ENCODE measurements at regions not wholly inside any gene's neighbourhood (a gene's known extent, or its start where the extent isn't known, plus 50 kb on each side); places are given as distances from the start of the nearest gene placed in this dataset.

GRCh38 chr13:80630685-80631121 is 289.8 kb upstream of the SPRY2 start:
- no peak for DNase-seq

DNA sequence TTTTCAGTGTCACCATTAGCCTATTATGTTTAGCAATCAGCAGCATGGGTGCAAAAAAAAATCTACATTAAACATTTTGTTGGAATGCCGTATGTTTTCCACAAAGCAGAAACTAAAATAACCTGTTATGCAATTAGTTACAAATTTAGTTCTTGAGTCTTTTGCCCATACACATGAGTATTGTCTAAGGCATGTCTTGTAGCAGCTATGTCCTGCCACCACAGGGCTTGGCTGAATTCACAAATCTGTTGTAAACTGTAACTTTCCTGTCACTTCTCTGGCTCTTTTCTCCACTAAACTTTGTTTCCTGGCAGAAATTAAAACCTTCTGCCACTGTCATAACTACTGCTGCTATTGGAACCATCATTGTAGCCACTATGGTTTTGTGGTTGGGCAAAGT is 277.9 kb upstream of the SPRY2 start:
- DNase-seq = no peak

DNA sequence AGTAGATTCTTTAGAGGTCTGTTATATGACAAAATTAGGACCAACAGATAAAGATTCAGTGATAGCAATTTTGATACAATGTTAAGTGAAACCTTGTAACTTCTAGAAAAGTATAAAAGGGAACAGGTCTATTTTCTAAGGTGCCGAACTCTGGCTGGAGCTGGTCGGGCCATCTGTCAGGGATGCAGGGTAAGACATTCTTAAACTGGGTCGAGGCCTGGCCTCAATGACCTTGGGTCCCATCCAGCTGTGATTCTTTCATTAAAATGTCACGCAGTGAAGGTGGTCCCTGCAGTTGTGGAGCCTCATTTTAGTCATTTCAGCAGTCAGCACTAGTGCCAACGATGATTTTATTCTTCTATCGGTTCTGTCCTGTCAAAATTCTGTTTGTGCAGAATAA is 271.9 kb upstream of the SPRY2 start:
- DNase-seq = no peak

DNA sequence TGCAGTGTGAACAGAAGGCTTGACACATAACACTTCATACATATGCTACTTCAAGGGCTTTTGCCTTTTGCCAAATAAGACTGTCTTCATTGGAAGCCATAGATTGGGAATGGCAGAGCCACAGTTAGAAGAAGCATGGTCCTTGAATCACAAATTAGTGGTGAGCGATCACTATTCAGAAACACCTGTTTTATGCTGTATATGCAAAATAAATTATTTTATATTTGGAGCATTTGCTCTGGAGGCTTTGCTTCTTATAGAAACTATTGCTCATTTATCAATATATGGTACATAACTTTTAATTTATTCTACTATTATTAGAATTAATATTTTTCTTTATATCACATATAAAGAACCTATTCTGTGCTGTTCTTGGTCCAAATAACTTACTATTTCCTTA is 270.4 kb upstream of the SPRY2 start:
- DNase-seq = no peak

DNA sequence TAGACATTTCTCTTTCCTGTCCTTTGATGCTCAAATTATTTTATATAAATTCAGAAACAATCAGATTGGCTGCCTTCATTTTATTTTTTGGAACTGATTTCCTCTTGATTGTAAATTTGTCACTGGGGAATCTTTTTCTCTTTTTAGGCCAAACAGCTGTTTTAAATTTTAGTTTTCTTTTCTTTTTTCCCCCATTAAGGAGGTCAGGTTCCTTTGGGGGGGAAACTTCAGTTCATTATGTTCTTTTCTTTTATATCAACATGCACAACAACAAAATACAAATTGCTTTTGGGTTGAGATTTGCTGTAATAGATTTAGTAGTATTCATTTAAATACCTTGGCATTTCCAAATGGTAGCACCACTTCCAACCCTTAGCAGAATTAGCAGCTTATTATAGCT is 264.8 kb upstream of the SPRY2 start:
- DNase-seq = no peak

DNA sequence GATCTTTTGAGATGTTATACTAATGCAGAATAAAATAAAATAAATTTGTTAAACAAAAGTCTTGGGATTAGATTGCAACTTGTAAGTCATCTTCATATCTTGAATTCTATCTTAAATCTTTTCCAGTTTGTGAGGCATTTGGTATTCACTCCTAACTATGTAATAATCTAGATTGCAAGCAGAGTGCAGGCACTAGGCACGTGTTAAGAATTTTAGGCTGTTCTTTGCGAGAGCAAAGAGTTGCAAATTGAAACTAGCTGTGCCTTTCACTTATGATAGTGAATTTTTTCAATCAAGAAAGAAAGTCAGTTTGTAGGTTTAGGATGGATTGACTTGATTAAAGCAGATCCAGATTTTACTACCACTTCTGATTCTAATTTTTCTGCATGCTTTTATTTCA is 264.1 kb upstream of the SPRY2 start:
- DNase-seq = no peak

DNA sequence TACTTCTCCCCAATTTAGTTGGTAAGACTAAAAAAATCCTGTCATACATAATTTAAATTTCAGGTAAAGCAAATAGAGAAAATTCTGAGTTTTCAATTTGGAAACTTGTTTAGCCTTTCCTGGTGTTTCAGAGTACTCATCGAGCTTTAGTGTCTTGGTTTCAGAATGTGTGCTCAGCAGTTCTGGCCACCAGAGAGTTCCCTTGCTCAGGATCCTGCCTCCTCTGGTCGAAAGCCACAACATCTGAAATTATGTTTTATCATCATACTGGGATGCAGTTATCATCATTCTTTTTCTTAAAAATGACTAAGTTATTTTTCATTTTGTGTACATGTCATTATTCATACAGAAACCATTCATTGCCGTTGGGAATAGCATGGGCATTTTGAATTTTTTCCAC is 263.2 kb upstream of the SPRY2 start:
- DNase-seq = no peak

DNA sequence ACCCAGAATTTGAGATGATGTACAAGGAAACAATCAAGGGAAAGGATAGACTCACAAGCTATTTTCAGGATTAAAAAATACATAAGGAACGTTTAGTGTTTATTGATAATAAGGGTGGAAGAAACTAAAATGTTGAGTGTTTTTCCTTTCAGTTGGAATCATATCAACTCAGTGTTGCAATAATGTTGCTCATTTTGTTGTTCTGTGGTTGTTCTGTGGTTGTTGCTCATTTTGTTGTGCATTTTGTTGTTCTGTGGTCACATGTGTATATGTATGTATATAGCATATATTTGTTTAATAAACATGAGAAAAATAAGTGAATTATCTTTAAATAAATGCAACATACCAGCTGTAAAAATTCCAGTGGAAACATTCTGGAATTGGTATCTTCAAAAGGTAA is 262.4 kb upstream of the SPRY2 start:
- DNase-seq = no peak

- DNase-seq = no peak
These were observed 258.8 kb upstream of the SPRY2 start for GRCh38 chr13:80599765-80600164.

DNA sequence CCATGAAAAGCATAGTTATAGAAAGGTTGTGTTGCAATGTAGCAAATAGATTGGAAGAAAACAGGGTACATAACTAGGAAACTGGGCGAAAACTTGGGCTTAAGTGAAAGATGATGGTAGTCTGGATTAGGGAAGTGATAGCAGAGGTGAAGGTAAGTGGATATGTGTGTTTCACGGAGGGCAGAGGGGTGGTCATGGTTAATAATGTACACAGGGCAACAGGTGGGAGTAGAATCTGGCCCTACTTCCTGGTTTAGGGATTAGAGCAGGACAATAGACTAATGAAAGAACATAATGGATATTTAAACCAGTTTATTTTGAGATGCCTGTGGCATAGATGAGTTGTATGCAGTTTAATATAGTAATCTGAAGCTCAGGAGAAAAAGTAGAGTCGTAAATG is 257.3 kb upstream of the SPRY2 start:
- no peak for DNase-seq

DNA sequence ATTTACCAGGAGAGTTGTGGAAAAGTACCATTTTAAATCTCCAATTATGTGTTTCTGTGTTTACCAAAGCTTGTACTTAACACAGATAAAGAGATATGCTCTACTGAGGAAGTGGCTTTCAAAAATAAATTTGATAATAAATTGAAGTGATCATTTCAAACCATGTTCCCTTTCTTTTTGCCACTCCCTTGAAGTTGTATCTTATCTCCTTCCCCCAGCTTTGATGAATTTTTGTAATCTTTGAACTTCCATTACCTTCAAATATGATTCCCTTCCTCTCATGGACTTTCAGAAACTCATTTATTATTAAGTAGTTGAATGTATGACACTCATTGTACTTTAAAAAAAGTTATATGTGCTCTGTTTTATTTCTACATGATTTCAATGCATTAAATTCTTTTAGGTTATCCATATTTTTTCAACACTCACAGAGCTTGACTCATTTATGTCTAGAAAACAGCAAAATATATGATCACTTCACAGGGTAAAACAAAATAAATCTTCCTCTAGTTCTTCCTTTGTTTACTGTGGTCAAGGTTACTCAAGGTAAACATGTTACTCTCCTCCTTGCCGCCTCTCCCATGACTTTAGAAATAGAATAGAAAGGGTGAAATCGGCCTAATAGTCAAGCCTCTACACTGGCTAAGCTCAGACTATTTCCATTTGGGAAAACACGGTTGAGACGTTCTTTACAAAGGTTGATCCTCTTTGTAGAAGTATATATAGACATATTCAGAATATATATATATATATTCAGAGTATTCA is 251.2 kb upstream of the SPRY2 start:
- DNase-seq = no peak

DNA sequence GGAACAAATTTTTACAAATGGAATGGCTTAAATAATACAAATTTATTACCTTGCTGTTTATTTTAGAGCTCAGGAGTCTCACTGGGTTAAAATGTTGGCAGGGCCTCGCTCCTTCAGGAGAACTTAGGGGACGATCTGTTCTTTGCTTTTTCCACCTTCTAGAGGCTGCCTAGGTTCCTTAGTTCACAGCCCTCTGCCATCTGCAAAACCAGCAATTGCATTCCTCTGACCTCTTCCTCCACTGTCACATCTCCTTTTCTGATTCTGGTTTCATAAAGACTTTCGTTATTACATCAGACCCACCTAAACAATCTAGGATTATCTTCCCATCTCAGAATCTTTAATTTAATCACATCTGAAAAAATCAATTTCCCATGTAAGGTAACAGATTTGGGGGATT is 249.6 kb upstream of the SPRY2 start:
- DNase-seq = no peak

DNA sequence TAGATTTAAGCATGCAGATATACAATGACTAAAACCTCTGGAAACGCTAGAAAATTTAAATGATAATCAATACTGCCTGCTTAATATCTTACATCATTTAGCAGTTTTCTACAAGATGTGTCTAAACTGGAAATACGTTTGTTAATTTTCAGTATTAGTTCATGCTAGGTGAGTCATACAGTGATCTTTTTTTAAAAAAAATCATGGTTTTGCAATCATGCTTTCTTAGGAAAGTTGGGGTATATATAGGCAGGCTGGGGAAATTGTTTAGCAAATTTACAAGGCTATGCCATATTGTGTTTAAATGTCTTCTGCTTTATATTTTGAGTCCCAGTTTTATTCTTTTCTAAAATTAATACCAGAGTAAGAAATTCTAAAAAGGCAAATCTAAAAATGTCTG is 245.4 kb upstream of the SPRY2 start:
- DNase-seq = no peak

DNA sequence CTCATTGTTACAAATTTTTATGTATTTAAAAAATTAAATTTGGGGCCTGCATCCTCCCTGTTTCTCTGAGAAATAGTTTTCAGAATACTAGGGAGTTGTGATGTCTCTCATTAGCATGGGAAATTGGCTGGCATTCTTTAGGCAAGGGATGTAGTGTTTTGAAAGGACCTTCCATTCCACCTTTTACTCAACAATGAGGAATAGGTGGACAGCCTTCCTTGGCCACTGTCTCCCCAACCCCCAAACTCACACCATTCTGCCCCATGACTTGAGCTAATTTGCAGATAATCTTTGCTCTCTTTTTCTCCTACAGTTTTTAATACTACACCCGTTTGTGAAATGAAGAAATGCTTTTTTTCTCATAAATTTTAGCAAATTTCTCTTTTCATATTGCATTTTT is 244.6 kb upstream of the SPRY2 start:
- DNase-seq = no peak

- no peak for DNase-seq
These were observed 243.9 kb upstream of the SPRY2 start for GRCh38 chr13:80584785-80585184.

GRCh38 chr13:80584306-80584705 is 243.4 kb upstream of the SPRY2 start:
- no peak for DNase-seq

DNA sequence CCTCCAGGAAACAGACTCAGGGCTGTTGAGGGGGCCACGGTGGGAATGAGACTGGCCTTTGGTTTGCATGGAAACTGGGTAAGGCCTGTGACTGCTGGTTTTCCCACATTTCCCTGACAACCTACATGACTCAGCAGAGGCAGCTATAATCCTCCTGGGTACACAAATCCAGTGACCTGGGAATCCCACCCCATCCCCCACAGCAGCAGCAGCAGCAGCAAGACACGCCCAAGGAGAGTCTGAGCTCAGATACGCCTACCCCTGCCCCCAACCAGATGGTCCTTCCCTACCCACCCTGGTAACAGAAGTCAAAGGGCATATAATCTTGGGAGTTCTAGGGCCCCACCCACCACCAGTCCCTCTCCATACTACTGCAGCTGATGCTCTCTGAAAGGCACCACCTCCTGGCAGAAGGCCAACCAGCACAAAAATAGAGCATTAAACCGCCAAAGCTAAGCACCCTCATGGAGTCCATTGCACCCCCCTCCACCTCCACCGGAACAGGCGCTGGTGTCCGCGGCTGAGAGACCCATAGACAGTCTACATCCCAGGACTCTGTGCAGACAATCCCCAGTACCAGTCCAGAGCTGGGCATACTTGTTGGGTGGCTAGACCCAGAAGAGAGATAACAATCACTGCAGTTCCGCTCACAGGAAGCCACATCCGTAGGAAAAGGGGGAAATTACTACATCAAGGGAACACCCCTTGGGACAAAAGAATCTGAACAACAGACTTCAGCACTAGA is 237.2 kb upstream of the SPRY2 start:
- no peak for DNase-seq

DNA sequence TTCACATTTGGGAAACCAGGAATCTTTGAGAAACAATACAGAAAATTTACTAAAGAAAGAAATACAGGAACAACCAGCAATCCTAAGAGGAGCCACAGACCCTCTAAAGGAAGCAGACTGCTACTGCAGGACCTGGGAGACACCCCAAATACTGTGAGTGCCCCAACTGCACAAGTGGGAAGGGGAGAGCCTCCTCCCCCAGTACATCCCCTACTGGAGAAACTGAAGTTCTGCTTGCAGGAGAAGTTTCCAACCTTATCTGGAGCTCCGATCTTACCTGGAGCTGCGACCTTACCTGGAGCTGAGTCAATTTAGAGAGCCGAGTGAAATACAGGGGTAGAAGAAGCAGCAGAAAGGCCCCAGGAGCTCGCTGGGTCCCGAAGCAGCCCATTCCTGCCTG is 236.4 kb upstream of the SPRY2 start:
- no peak for DNase-seq

- DNase-seq = no peak
These were observed 233.4 kb upstream of the SPRY2 start for GRCh38 chr13:80574113-80574850.

DNA sequence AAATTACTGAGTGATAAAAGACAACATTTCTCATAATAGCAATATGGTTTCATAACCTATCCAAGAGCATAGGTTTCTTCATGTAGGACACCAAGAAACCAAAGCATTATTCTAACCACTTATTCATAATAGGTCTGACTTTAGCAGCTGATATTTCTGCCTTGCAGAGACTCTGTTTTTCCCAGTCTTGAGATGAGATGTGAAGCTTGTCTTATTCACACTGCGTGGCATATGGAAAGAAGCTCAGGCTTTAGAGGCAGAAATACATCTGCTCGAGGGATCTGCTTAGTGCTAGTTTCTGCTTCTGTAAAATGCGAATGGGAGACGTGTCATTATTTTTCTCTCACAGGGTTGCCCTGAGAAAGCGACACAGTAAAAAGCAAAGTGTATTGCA is 232.0 kb upstream of the SPRY2 start:
- DNase-seq = no peak

GRCh38 chr13:80572308-80572922 is 231.5 kb upstream of the SPRY2 start:
- no peak for DNase-seq
